ENCODE measurements at regions not wholly inside any gene's neighbourhood (a gene's known extent, or its start where the extent isn't known, plus 50 kb on each side); places are given as distances from the start of the nearest gene placed in this dataset.
"Not testable (repeated sequence)": the region's sequence is repeated elsewhere in the genome, so short reads cannot be mapped to it uniquely, and the experiment has no call there.

GRCh38 chr12:78338054-78338785 is 507.5 kb downstream of the NAV3 start:
- no peak for DNase-seq

- no peak for DNase-seq
Measured at GRCh38 chr12:78340406-78340805, 509.7 kb downstream of the NAV3 start.

GRCh38 chr12:78343657-78344056 is 513.0 kb downstream of the NAV3 start:
- no peak for DNase-seq

- no peak for DNase-seq
Measured at GRCh38 chr12:78359520-78359919, 505.1 kb upstream of the SYT1 start.

GRCh38 chr12:78361683-78362082 is 502.9 kb upstream of the SYT1 start:
- no peak for DNase-seq

- no peak for DNase-seq
Measured at GRCh38 chr12:78371284-78371683, 493.3 kb upstream of the SYT1 start.

- DNase-seq = no peak
Measured at GRCh38 chr12:78375461-78375860, 489.1 kb upstream of the SYT1 start.

- DNase-seq = no peak
Measured at GRCh38 chr12:78376257-78376656, 488.3 kb upstream of the SYT1 start.

- not testable (repeated sequence) for DNase-seq
Measured at GRCh38 chr12:78379065-78379464, 485.5 kb upstream of the SYT1 start.

- no peak for DNase-seq
Measured at GRCh38 chr12:78383414-78383813, 481.2 kb upstream of the SYT1 start.

- DNase-seq = no peak
Measured at GRCh38 chr12:78384541-78384940, 480.0 kb upstream of the SYT1 start.

GRCh38 chr12:78385541-78385940 is 479.0 kb upstream of the SYT1 start:
- no peak for DNase-seq

- no peak for DNase-seq
Measured at GRCh38 chr12:78386871-78387270, 477.7 kb upstream of the SYT1 start.

GRCh38 chr12:78387721-78388120 is 476.9 kb upstream of the SYT1 start:
- no peak for DNase-seq

GRCh38 chr12:78388461-78388860 is 476.1 kb upstream of the SYT1 start:
- no peak for DNase-seq

GRCh38 chr12:78390920-78391319 is 473.7 kb upstream of the SYT1 start:
- DNase-seq = no peak

- no peak for DNase-seq
Measured at GRCh38 chr12:78392918-78393317, 471.7 kb upstream of the SYT1 start.

- no peak for DNase-seq
Measured at GRCh38 chr12:78395961-78396360, 468.6 kb upstream of the SYT1 start.

- DNase-seq = no peak
Measured at GRCh38 chr12:78396538-78396937, 468.0 kb upstream of the SYT1 start.

- no peak for DNase-seq
Measured at GRCh38 chr12:78398750-78399149, 465.8 kb upstream of the SYT1 start.

GRCh38 chr12:78402366-78403134 is 462.0 kb upstream of the SYT1 start:
- no peak for DNase-seq

- no peak for DNase-seq
Measured at GRCh38 chr12:78403136-78403535, 461.4 kb upstream of the SYT1 start.

- DNase-seq = no peak
Measured at GRCh38 chr12:78403681-78404080, 460.9 kb upstream of the SYT1 start.

- no peak for DNase-seq
Measured at GRCh38 chr12:78406213-78406612, 458.4 kb upstream of the SYT1 start.

GRCh38 chr12:78406828-78407227 is 457.7 kb upstream of the SYT1 start:
- DNase-seq = no peak
